Testis (tissue), 2 donors: ENCODE measurements at regions not wholly inside any gene's neighbourhood (a gene's known extent, or its start where the extent isn't known, plus 50 kb on each side); places are given as distances from the start of the nearest gene placed in this dataset.

Experiments
- POLR2A ChIP-seq: fragments of 450-650 bp; IDR thresholded peaks from one replicate; pipeline ENCODE4 v1.6.1; 2017; ENCODE audit warnings: antibody characterized with exemption, mild to moderate bottlenecking, moderate library complexity
- TF ChIP-seq, protein P1 (sequence below), 3 experiments: fragments of 450-650 bp in 2 of 3; fragments of 200-600 bp in 1 of 3; sonication (generic) in 1 of 3; IDR thresholded peaks; one replicate each; pipeline ENCODE4 v1.5.1; 2016 to 2019; ENCODE audit warnings: antibody characterized with exemption in 3 of 3, mild to moderate bottlenecking in 2 of 3, moderate library complexity in 1 of 3

DNA sequence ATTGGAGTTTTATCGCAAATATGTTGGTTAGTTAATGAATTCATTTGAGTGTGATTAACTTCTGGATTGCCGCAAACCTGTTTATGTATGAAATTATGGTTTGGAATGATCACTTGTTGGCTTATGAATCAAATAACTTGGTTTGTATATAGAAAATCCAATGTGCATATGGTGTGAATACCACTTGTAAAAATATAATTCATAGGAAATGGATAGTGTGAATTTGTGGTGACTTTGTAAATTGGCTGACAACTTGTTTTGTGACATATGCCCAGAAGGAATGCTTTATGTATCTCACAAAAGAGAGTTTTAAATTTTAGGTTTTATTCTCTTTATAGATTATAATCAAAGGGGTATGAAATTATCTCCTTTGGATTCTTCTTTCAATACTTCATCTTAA, 436.2 kb downstream of the EPHA5 start:
- TF ChIP-seq, protein P1, sequence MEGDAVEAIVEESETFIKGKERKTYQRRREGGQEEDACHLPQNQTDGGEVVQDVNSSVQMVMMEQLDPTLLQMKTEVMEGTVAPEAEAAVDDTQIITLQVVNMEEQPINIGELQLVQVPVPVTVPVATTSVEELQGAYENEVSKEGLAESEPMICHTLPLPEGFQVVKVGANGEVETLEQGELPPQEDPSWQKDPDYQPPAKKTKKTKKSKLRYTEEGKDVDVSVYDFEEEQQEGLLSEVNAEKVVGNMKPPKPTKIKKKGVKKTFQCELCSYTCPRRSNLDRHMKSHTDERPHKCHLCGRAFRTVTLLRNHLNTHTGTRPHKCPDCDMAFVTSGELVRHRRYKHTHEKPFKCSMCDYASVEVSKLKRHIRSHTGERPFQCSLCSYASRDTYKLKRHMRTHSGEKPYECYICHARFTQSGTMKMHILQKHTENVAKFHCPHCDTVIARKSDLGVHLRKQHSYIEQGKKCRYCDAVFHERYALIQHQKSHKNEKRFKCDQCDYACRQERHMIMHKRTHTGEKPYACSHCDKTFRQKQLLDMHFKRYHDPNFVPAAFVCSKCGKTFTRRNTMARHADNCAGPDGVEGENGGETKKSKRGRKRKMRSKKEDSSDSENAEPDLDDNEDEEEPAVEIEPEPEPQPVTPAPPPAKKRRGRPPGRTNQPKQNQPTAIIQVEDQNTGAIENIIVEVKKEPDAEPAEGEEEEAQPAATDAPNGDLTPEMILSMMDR (IDR thresholded peaks at IDR 0.05): no peak
- no peak for TF ChIP-seq POLR2A
